ENCODE measurements at regions not wholly inside any gene's neighbourhood (a gene's known extent, or its start where the extent isn't known, plus 50 kb on each side); places are given as distances from the start of the nearest gene placed in this dataset.

DNA sequence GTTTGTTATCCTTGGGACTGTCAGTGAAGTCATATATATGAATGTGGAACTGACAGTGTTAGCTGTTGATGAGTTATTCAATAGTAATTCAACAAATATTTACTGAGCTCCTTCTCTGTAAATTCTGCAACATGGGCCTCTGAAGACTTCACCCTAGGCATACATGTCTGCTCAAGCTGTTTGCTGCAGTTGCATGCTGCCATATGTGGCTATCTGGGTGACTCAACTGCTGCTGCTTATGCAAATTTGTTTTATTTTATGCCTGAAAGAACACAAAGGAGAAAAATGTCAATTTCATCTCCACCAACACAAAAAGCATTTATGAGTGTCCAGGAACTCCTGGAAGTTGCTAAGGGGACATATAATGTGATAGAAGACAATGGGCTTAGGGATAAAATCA is 417.6 kb downstream of the AASDHPPT start:
- Histone ChIP-seq H3K36me3 (ENCODE audit: insufficient read depth, low read length) (no peaks in the 10 kb centered on the region), H3K27ac (ENCODE audit: low read depth, low read length, poor library complexity, severe bottlenecking) (no peak overlapping the region), H2AFZ (ENCODE audit: low read length) (no peak overlapping the region), H3F3A (ENCODE audit: insufficient read depth, low read length) (no peaks in the 10 kb centered on the region), H3K4me2 (ENCODE audit: low read length) (no peak overlapping the region), H3K9me3 (ENCODE audit: low read length) (no peaks in the 10 kb centered on the region), H3K79me2 (ENCODE audit: insufficient read depth, low read length) (no peaks in the 10 kb centered on the region), H3K4me1 (ENCODE audit: insufficient read depth, low read length, severe bottlenecking) (no peaks in the 10 kb centered on the region), H4K20me1 (ENCODE audit: insufficient read depth, low read length) (no peaks in the 10 kb centered on the region), H3K9me2 (ENCODE audit: low read depth, low read length) (no peaks in the 10 kb centered on the region), H3K27me3 (ENCODE audit: insufficient read depth, low read length) (no peaks in the 10 kb centered on the region), H3K4me3 (ENCODE audit: low read depth, low read length, poor library complexity, severe bottlenecking) (no peak overlapping the region), H3K9ac (ENCODE audit: low read length) (no peak overlapping the region)
- TF ChIP-seq, protein P1, sequence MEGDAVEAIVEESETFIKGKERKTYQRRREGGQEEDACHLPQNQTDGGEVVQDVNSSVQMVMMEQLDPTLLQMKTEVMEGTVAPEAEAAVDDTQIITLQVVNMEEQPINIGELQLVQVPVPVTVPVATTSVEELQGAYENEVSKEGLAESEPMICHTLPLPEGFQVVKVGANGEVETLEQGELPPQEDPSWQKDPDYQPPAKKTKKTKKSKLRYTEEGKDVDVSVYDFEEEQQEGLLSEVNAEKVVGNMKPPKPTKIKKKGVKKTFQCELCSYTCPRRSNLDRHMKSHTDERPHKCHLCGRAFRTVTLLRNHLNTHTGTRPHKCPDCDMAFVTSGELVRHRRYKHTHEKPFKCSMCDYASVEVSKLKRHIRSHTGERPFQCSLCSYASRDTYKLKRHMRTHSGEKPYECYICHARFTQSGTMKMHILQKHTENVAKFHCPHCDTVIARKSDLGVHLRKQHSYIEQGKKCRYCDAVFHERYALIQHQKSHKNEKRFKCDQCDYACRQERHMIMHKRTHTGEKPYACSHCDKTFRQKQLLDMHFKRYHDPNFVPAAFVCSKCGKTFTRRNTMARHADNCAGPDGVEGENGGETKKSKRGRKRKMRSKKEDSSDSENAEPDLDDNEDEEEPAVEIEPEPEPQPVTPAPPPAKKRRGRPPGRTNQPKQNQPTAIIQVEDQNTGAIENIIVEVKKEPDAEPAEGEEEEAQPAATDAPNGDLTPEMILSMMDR (IDR thresholded peaks at IDR 0.05; ENCODE audit: low read length) = no peak
- no peak for TF ChIP-seq EZH2 (IDR thresholded peaks at IDR 0.05; ENCODE audit: borderline replicate concordance, low read length)

DNA sequence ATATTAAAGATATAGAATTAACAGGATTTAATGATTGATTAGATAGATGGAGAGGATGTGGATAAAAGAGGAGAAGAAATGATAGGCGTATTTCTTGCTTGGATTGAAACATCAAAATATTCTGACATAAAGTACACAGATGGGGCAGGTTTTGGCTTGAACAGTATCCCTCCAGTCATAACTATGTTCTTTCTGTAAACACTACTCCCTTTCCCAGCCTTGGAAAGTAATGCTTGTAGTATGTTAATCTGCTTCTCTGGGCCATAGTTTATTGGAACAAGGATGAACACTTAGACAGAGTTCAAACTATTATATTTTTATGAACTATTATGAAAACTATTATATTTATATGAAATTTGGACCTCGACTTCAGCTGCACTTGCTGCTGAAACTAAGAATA is 419.2 kb downstream of the AASDHPPT start:
- Histone ChIP-seq H4K20me1 (ENCODE audit: insufficient read depth, low read length) (no peaks in the 10 kb centered on the region), H2AFZ (ENCODE audit: low read length) (no peak overlapping the region), H3K27me3 (ENCODE audit: insufficient read depth, low read length) (no peaks in the 10 kb centered on the region), H3K9me2 (ENCODE audit: low read depth, low read length) (no peaks in the 10 kb centered on the region), H3K9me3 (ENCODE audit: low read length) (no peaks in the 10 kb centered on the region), H3K27ac (ENCODE audit: low read depth, low read length, poor library complexity, severe bottlenecking) (no peak overlapping the region), H3K79me2 (ENCODE audit: insufficient read depth, low read length) (no peaks in the 10 kb centered on the region), H3K36me3 (ENCODE audit: insufficient read depth, low read length) (no peaks in the 10 kb centered on the region), H3K4me3 (ENCODE audit: low read depth, low read length, poor library complexity, severe bottlenecking) (no peak overlapping the region), H3F3A (ENCODE audit: insufficient read depth, low read length) (no peaks in the 10 kb centered on the region), H3K9ac (ENCODE audit: low read length) (no peak overlapping the region), H3K4me2 (ENCODE audit: low read length) (no peak overlapping the region), H3K4me1 (ENCODE audit: insufficient read depth, low read length, severe bottlenecking) (no peaks in the 10 kb centered on the region)
- TF ChIP-seq EZH2 (IDR thresholded peaks at IDR 0.05; ENCODE audit: borderline replicate concordance, low read length) = no peak
- TF ChIP-seq, protein P1 (IDR thresholded peaks at IDR 0.05; ENCODE audit: low read length) = no peak

DNA sequence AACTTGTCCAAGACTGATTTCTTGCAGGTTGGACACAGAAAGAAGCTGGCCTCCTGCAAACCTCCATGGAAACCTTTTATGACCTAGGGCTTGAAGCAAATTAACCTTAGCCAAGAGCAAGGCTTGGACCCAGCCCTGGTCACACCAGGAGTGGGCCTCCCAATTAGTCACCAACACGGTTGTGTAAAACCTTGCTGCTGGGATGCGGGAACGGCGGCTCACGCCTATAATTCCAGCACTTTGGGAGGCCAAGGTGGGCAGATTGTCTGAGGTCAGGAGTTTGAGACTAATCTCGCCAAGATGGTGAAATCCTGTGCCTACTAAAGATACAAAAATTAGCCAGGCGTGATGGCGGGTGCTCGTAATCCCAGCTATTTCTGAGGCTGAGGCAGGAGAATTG is 419.9 kb downstream of the AASDHPPT start:
- H4K20me1 ChIP-seq (ENCODE audit: insufficient read depth, low read length) = no peaks in the 10 kb centered on the region
- no peaks in the 10 kb centered on the region for H3K4me1 ChIP-seq (ENCODE audit: insufficient read depth, low read length, severe bottlenecking)
- H3K9me2 ChIP-seq (ENCODE audit: low read depth, low read length) = no peaks in the 10 kb centered on the region
- no peak overlapping the region for H3K4me2 ChIP-seq (ENCODE audit: low read length)
- no peak overlapping the region for H3K4me3 ChIP-seq (ENCODE audit: low read depth, low read length, poor library complexity, severe bottlenecking)
- no peak overlapping the region for H3K9ac ChIP-seq (ENCODE audit: low read length)
- H3K36me3 ChIP-seq (ENCODE audit: insufficient read depth, low read length) = no peaks in the 10 kb centered on the region
- no peaks in the 10 kb centered on the region for H3K9me3 ChIP-seq (ENCODE audit: low read length)
- H3K79me2 ChIP-seq (ENCODE audit: insufficient read depth, low read length) = no peaks in the 10 kb centered on the region
- no peak overlapping the region for H3K27ac ChIP-seq (ENCODE audit: low read depth, low read length, poor library complexity, severe bottlenecking)
- TF ChIP-seq, protein P1 (IDR thresholded peaks at IDR 0.05; ENCODE audit: low read length) = no peak
- no peak for TF ChIP-seq EZH2 (IDR thresholded peaks at IDR 0.05; ENCODE audit: borderline replicate concordance, low read length)
- no peaks in the 10 kb centered on the region for H3K27me3 ChIP-seq (ENCODE audit: insufficient read depth, low read length)
- no peak overlapping the region for H2AFZ ChIP-seq (ENCODE audit: low read length)
- H3F3A ChIP-seq (ENCODE audit: insufficient read depth, low read length) = no peaks in the 10 kb centered on the region
